Ovary (tissue), 7 donors: ENCODE measurements at regions not wholly inside any gene's neighbourhood (a gene's known extent, or its start where the extent isn't known, plus 50 kb on each side); places are given as distances from the start of the nearest gene placed in this dataset.

Experiments used
- DNase-seq, 5 donors: peaks; one replicate each; pipeline ENCODE4 v3.0.0-alpha.2; 2019 to 2020
- H3K27ac ChIP-seq, 2 donors: fragments of 200-600 bp; one replicate each; pipeline versions ENCODE4 v1.5.1 to v1.8.0; 2019 to 2022
- H3K27me3 ChIP-seq: fragments of 200-600 bp; one replicate; pipeline ENCODE4 v1.8.0; 2022
- H3K36me3 ChIP-seq: fragments of 200-600 bp; sonication (generic); one replicate; pipeline ENCODE4 v1.5.1; 2019
- H3K4me1 ChIP-seq: one replicate; pipeline ENCODE4 v1.8.1; 2013; ENCODE audit warnings: mild to moderate bottlenecking, moderate library complexity; ENCODE audit not compliant: insufficient read depth
- H3K4me3 ChIP-seq: fragments of 200-600 bp; sonication (generic); one replicate; pipeline ENCODE4 v1.5.1; 2017
- H3K9me3 ChIP-seq, 2 donors: fragments of 200-600 bp in 1 of 2; sonication (generic) in 1 of 2; one replicate each; pipeline versions ENCODE4 v1.5.1 to v1.8.1; 2013 to 2019; ENCODE audit warnings: mild to moderate bottlenecking in 1 of 2, moderate library complexity in 1 of 2
- EP300 ChIP-seq: sonication (generic); formaldehyde crosslinking; IDR thresholded peaks from one replicate; pipeline ENCODE4 v1.6.1; 2017; ENCODE audit warnings: antibody characterized with exemption
- POLR2A ChIP-seq: fragments of 450-650 bp; IDR thresholded peaks from one replicate; pipeline ENCODE4 v1.6.1; 2017; ENCODE audit warnings: antibody characterized with exemption, mild to moderate bottlenecking, moderate library complexity
- WGBS, 3 donors: extraction: QIAGEN DNeasy Blood & Tissue Kit in 1 of 3; methylation state at CpG; one replicate each; pipeline versions ENCODE4 v1.1.5 to v1.1.7; 2013 to 2017; 5-methylcytosine and 5-hydroxymethylcytosine counted together
- intact Hi-C, 4 donors: fragments of 100-400 bp; cut with DNase I; formaldehyde crosslinking; loops; one replicate each; pipeline versions ENCODE4 v1.11.0 to v1.15.1; 2022 to 2023
- TF ChIP-seq, protein P1 (sequence below), 3 donors: fragments of 450-650 bp in 2 of 3; fragments of 200-600 bp in 1 of 3; IDR thresholded peaks; one replicate each; pipeline versions ENCODE4 v1.5.1 to v1.8.0; 2016 to 2022; ENCODE audit warnings: antibody characterized with exemption in 3 of 3, mild to moderate bottlenecking in 1 of 3
- donor health status: DM: no; HTN: no; CAD: no; lungs with moderate emphysema.
- donor health status: DM: no; HTN: no; CAD: no.
- donor health status: Bipolar disorder and iron deficiency.
- donor health status: DM: no; HTN: no; CAD: no.
- donor health status: DM: yes; HTN: yes; CAD: no.

DNA sequence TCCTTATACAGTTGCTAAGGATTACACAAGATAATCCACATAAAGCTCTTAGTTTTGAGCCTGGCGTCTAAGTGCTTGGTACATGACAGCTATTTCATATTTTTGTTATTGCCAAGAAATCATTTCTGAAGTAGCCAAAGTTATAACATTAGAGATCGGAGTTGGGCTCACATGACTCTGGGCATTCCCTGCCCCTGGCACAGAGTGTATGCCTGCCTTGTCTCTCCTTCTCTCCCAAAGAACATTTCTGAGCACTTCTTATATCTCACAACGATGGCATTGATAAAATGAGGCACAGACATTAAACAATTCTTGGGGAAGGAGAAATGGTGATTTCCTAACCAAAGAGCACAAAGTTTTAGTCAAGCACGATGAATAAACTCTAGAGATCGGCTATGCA lies 87.7 kb upstream of the DDX18 start:
- Histone ChIP-seq H3K4me3 (no peak overlapping the region), H3K27ac (no peak overlapping the region), H3K27me3 (no peaks in the 10 kb centered on the region), H3K9me3 (no peaks in the 10 kb centered on the region), H3K36me3 (no peaks in the 10 kb centered on the region), H3K4me1 (no peaks in the 10 kb centered on the region)
- TF ChIP-seq POLR2A (no peak), EP300 (no peak)
- intact Hi-C loops = no loop called here
- DNase-seq = no peak
- 67 to 76% (median 74%) methylated on average over 5 of the region's 5 CpGs for WGBS, 3 donors

- Histone ChIP-seq H3K27ac (no peak overlapping the region), H3K36me3 (no peaks in the 10 kb centered on the region), H3K4me1 (no peaks in the 10 kb centered on the region), H3K9me3 (no peaks in the 10 kb centered on the region), H3K27me3 (no peaks in the 10 kb centered on the region), H3K4me3 (no peak overlapping the region)
- intact Hi-C loops = no loop called here
- no peak for DNase-seq
- TF ChIP-seq POLR2A (no peak), EP300 (no peak)
- TF ChIP-seq, protein P1, sequence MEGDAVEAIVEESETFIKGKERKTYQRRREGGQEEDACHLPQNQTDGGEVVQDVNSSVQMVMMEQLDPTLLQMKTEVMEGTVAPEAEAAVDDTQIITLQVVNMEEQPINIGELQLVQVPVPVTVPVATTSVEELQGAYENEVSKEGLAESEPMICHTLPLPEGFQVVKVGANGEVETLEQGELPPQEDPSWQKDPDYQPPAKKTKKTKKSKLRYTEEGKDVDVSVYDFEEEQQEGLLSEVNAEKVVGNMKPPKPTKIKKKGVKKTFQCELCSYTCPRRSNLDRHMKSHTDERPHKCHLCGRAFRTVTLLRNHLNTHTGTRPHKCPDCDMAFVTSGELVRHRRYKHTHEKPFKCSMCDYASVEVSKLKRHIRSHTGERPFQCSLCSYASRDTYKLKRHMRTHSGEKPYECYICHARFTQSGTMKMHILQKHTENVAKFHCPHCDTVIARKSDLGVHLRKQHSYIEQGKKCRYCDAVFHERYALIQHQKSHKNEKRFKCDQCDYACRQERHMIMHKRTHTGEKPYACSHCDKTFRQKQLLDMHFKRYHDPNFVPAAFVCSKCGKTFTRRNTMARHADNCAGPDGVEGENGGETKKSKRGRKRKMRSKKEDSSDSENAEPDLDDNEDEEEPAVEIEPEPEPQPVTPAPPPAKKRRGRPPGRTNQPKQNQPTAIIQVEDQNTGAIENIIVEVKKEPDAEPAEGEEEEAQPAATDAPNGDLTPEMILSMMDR (IDR thresholded peaks at IDR 0.05) = no peak
Measured at GRCh38 chr2:117737846-117738245, 76.6 kb upstream of the DDX18 start.

GRCh38 chr2:117738991-117739839 lies 75.3 kb upstream of the DDX18 start:
- WGBS, 3 donors = 51 to 74% (median 53%) methylated on average over 2 of the region's 2 CpGs
- H3K9me3 ChIP-seq = no peaks in the 10 kb centered on the region
- no peaks in the 10 kb centered on the region for H3K4me1 ChIP-seq
- H3K36me3 ChIP-seq = no peaks in the 10 kb centered on the region
- H3K27me3 ChIP-seq = no peaks in the 10 kb centered on the region
- no peak overlapping the region for H3K27ac ChIP-seq
- no peak for DNase-seq
- intact Hi-C loops = no loop called here
- TF ChIP-seq, protein P1 (IDR thresholded peaks at IDR 0.05) = no peak
- TF ChIP-seq EP300 = no peak
- TF ChIP-seq POLR2A = no peak
- H3K4me3 ChIP-seq = no peak overlapping the region

- Histone ChIP-seq H3K27ac (no peak overlapping the region), H3K9me3 (no peaks in the 10 kb centered on the region), H3K27me3 (no peaks in the 10 kb centered on the region), H3K36me3 (no peaks in the 10 kb centered on the region), H3K4me1 (no peaks in the 10 kb centered on the region), H3K4me3 (no peak overlapping the region)
- intact Hi-C loops = no loop called here
- no peak for TF ChIP-seq EP300
- TF ChIP-seq, protein P1 (IDR thresholded peaks at IDR 0.05) = no peak
- TF ChIP-seq POLR2A = no peak
- WGBS, 3 donors = 38 to 43% (median 42%) methylated on average over 5 of the region's 5 CpGs
- DNase-seq = no peak
Measured at GRCh38 chr2:117745537-117745936, 69.0 kb upstream of the DDX18 start.

DNA sequence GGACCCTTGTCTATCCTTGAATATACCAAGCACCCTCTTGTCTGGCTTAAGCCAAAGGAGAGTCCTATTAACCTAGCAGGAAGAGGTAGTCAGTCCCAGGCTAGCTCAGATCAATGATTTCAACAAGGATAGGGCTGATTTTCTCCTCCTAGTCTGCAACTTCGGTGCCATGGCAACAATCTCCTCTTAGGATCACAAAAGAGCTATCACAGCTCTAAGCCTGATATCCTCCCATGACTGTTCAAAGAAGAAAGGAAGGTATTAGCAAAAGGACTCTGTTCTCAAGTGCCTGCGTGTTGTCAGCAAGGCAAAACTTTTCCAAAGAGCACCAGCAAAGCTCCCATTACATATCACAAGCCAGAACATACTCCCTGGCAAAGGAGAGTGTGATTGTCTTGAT lies 58.7 kb upstream of the DDX18 start:
- DNase-seq = no peak
- WGBS, 3 donors = 70 to 81% (median 76%) methylated on average over 2 of the region's 2 CpGs
- H3K27me3 ChIP-seq = no peaks in the 10 kb centered on the region
- H3K4me1 ChIP-seq = no peaks in the 10 kb centered on the region
- H3K36me3 ChIP-seq = no peaks in the 10 kb centered on the region
- no peak overlapping the region for H3K27ac ChIP-seq
- intact Hi-C loops = no loop called here
- TF ChIP-seq, protein P1 (IDR thresholded peaks at IDR 0.05) = no peak
- no peak for TF ChIP-seq EP300
- TF ChIP-seq POLR2A = no peak
- H3K9me3 ChIP-seq = no peaks in the 10 kb centered on the region
- no peak overlapping the region for H3K4me3 ChIP-seq
